HG02938 (cell line): ENCODE measurements at regions not wholly inside any gene's neighbourhood (a gene's known extent, or its start where the extent isn't known, plus 50 kb on each side); places are given as distances from the start of the nearest gene placed in this dataset.
A peak's percentile ranks its signal among the peaks of the same experiment; 100 is the strongest.

Experiments used
- ATAC-seq: cut with Tn5 transposase; IDR thresholded peaks from one replicate; pipeline ENCODE4 v1.9.1; 2021; ENCODE audit warnings: mild to moderate bottlenecking, moderate library complexity; ENCODE audit not compliant: unreplicated experiment

- no peak for ATAC-seq
These were observed 109.4 kb downstream of the RCN1 start for GRCh38 chr11:32200136-32200847.

GRCh38 chr11:32204751-32205150 lies 113.9 kb downstream of the RCN1 start:
- ATAC-seq: no peak

GRCh38 chr11:32210556-32210955 lies 119.7 kb downstream of the RCN1 start:
- ATAC-seq: no peak

GRCh38 chr11:32213223-32213622 lies 122.3 kb downstream of the RCN1 start:
- ATAC-seq: no peak

GRCh38 chr11:32215157-32215556 lies 124.3 kb downstream of the RCN1 start:
- ATAC-seq: no peak

GRCh38 chr11:32216749-32217148 lies 125.9 kb downstream of the RCN1 start:
- ATAC-seq: no peak

GRCh38 chr11:32219320-32219719 lies 128.4 kb downstream of the RCN1 start:
- no peak for ATAC-seq

GRCh38 chr11:32221476-32222032 lies 130.7 kb downstream of the RCN1 start:
- no peak for ATAC-seq

GRCh38 chr11:32224580-32224979 lies 133.7 kb downstream of the RCN1 start:
- no peak for ATAC-seq

- no peak for ATAC-seq
These were observed 134.9 kb downstream of the RCN1 start for GRCh38 chr11:32225571-32226285.

- no peak for ATAC-seq
These were observed 135.6 kb downstream of the RCN1 start for GRCh38 chr11:32226480-32226879.

GRCh38 chr11:32229576-32230240 lies 138.8 kb downstream of the RCN1 start:
- ATAC-seq: no peak

GRCh38 chr11:32231909-32232493 lies 141.1 kb downstream of the RCN1 start:
- ATAC-seq: peak; percentile 83

GRCh38 chr11:32232516-32232915 lies 141.6 kb downstream of the RCN1 start:
- no peak for ATAC-seq

- no peak for ATAC-seq
These were observed 142.4 kb downstream of the RCN1 start for GRCh38 chr11:32233276-32233675.

- no peak for ATAC-seq
These were observed 143.1 kb downstream of the RCN1 start for GRCh38 chr11:32233928-32234327.

GRCh38 chr11:32244453-32244852 lies 153.6 kb downstream of the RCN1 start:
- no peak for ATAC-seq

GRCh38 chr11:32253706-32254105 lies 162.8 kb downstream of the RCN1 start:
- ATAC-seq: no peak

GRCh38 chr11:32255841-32256240 lies 165.0 kb downstream of the RCN1 start:
- ATAC-seq: no peak

GRCh38 chr11:32256466-32256865 lies 165.6 kb downstream of the RCN1 start:
- ATAC-seq: no peak

GRCh38 chr11:32259641-32260081 lies 168.8 kb downstream of the RCN1 start:
- ATAC-seq: peak; percentile 93
